WTC11 (cell line): ENCODE measurements at regions not wholly inside any gene's neighbourhood (a gene's known extent, or its start where the extent isn't known, plus 50 kb on each side); places are given as distances from the start of the nearest gene placed in this dataset.

Experiments used
- ATAC-seq: fragments of 200-7000 bp; cut with Tn5 transposase; 2 replicates; pipeline ENCODE4 v1.10.0; 2021; ENCODE audit warnings: mild to moderate bottlenecking, moderate library complexity
- CTCF ChIA-PET: fragments of 300-600 bp; sonication (Branson Sonifier 250); formaldehyde crosslinking; loops from one replicate; lab custom pipeline; 2021; ENCODE audit warnings: antibody characterized with exemption; lab: Charles Lee
- POLR2A ChIA-PET: fragments of 350-600 bp; sonication (Branson Sonifier 250); formaldehyde crosslinking; loops from one replicate; lab custom pipeline; 2021; ENCODE audit warnings: antibody characterized with exemption; lab: Charles Lee
- DNase-seq: peaks from one replicate; pipeline ENCODE4 v3.0.0; 2021; ENCODE audit warnings: low spot score
- H3K27ac Mint-ChIP-seq: 2 replicates; pipeline ENCODE4 v1.8.0; 2021; ENCODE audit warnings: mixed read lengths
- H3K27me3 Mint-ChIP-seq: 2 replicates; pipeline ENCODE4 v1.8.0; 2021; ENCODE audit warnings: low read depth, mild to moderate bottlenecking, moderate library complexity, mixed read lengths
- H3K36me3 Mint-ChIP-seq: 2 replicates; pipeline ENCODE4 v1.8.0; 2021; ENCODE audit warnings: mixed read lengths
- H3K4me1 Mint-ChIP-seq: 2 replicates; pipeline ENCODE4 v1.8.0; 2022; ENCODE audit warnings: mixed read lengths
- H3K4me3 Mint-ChIP-seq: 2 replicates; pipeline ENCODE4 v1.8.0; 2021; ENCODE audit warnings: mild to moderate bottlenecking, moderate library complexity, mixed read lengths
- H3K9me3 Mint-ChIP-seq: 2 replicates; pipeline ENCODE4 v1.8.0; 2021; ENCODE audit warnings: mixed read lengths
- CBFB ChIP-seq: sonication (generic); formaldehyde crosslinking; IDR thresholded peaks from 2 replicates; pipeline ENCODE4 v1.8.1; 2022; ENCODE audit warnings: mild to moderate bottlenecking, low read depth, missing genetic modification reagents
- CREB1 ChIP-seq: sonication (generic); formaldehyde crosslinking; IDR thresholded peaks from 2 replicates; pipeline ENCODE4 v1.8.0; 2023; ENCODE audit warnings: mild to moderate bottlenecking, missing genetic modification reagents
- ELF4 ChIP-seq: sonication (generic); formaldehyde crosslinking; IDR thresholded peaks from 2 replicates; pipeline ENCODE4 v1.8.1; 2022; ENCODE audit warnings: low read depth, mild to moderate bottlenecking, moderate library complexity, missing genetic modification reagents
- FOXJ3 ChIP-seq: sonication (generic); formaldehyde crosslinking; IDR thresholded peaks from 2 replicates; pipeline ENCODE4 v1.9.0; 2021; ENCODE audit warnings: missing genetic modification reagents, mild to moderate bottlenecking, borderline replicate concordance
- GABPB1 ChIP-seq: sonication (generic); formaldehyde crosslinking; IDR thresholded peaks from 2 replicates; pipeline ENCODE4 v1.8.1; 2023; ENCODE audit warnings: mild to moderate bottlenecking, missing genetic modification reagents
- IRF2 ChIP-seq: sonication (generic); formaldehyde crosslinking; IDR thresholded peaks from 2 replicates; pipeline ENCODE4 v1.8.0; 2022; ENCODE audit warnings: low read depth, missing genetic modification reagents, borderline replicate concordance
- MXD4 ChIP-seq: fragments of 250-450 bp; sonication (Bioruptor Pico); IDR thresholded peaks from 2 replicates; pipeline ENCODE4 v1.8.0; 2021; ENCODE audit warnings: mild to moderate bottlenecking, moderate library complexity, borderline replicate concordance
- NFATC4 ChIP-seq: fragments of 250-450 bp; sonication (Bioruptor Pico); IDR thresholded peaks from 2 replicates; pipeline ENCODE4 v1.9.0; 2021; ENCODE audit warnings: mild to moderate bottlenecking
- NFE2L1 ChIP-seq: sonication (generic); formaldehyde crosslinking; IDR thresholded peaks from 2 replicates; pipeline ENCODE4 v1.8.1; 2023; ENCODE audit warnings: missing genetic modification reagents
- NFYB ChIP-seq: sonication (generic); formaldehyde crosslinking; conservative IDR thresholded peaks from 2 replicates; pipeline ENCODE4 v1.8.0; 2022; ENCODE audit warnings: low read depth, missing genetic modification reagents
- RORB ChIP-seq: fragments of 250-450 bp; sonication (Bioruptor Pico); IDR thresholded peaks from 2 replicates; pipeline ENCODE4 v1.9.0; 2021; ENCODE audit warnings: mild to moderate bottlenecking
- ZBTB43 ChIP-seq: sonication (generic); formaldehyde crosslinking; IDR thresholded peaks from 2 replicates; pipeline ENCODE4 v1.8.1; 2023; ENCODE audit warnings: mild to moderate bottlenecking, missing genetic modification reagents
- ZNF263 ChIP-seq: sonication (generic); formaldehyde crosslinking; IDR thresholded peaks from 2 replicates; pipeline ENCODE4 v1.8.1; 2022; ENCODE audit warnings: low read depth, mild to moderate bottlenecking, moderate library complexity, missing genetic modification reagents
- ZNF396 ChIP-seq: fragments of 250-450 bp; sonication (Bioruptor Pico); IDR thresholded peaks from 2 replicates; pipeline ENCODE4 v1.8.0; 2021; ENCODE audit warnings: mild to moderate bottlenecking, moderate library complexity, borderline replicate concordance
- ZNF416 ChIP-seq: fragments of 250-450 bp; sonication (Bioruptor Pico); IDR thresholded peaks from 2 replicates; pipeline ENCODE4 v1.9.0; 2021; ENCODE audit warnings: mild to moderate bottlenecking, inconsistent platforms
- TF ChIP-seq, protein P1 (sequence below): sonication (generic); formaldehyde crosslinking; conservative IDR thresholded peaks from 2 replicates; pipeline ENCODE4 v1.8.1; 2022; ENCODE audit warnings: mild to moderate bottlenecking, missing genetic modification reagents
- TF ChIP-seq, protein P2 (sequence below): sonication (generic); formaldehyde crosslinking; IDR thresholded peaks from 2 replicates; pipeline ENCODE4 v1.8.1; 2022; ENCODE audit warnings: mild to moderate bottlenecking, missing genetic modification reagents, moderate library complexity, borderline replicate concordance
- TF ChIP-seq, protein P3 (sequence below): sonication (generic); formaldehyde crosslinking; IDR thresholded peaks from 2 replicates; pipeline ENCODE4 v1.8.1; 2022; ENCODE audit warnings: low read depth, missing genetic modification reagents, borderline replicate concordance

GRCh38 chr18:4653418-4653817 lies 198.3 kb upstream of the DLGAP1 start:
- Mint-ChIP-seq H3K4me3 (no peak overlapping the region), H3K9me3 (no peaks in the 10 kb centered on the region), H3K36me3 (0 out of 2 replicates have a peak, but pooled peaks cover under 1% of the 10 kb centered on the region), H3K27ac (no peak overlapping the region), H3K4me1 (no peaks in the 10 kb centered on the region; the same call in 1 of the 2 replicates), H3K27me3 (no peaks in the 10 kb centered on the region)
- ChIA-PET CTCF (no interaction called here), POLR2A (no interaction called here)
- TF ChIP-seq RORB (CRISPR knock-in tag) = no peak
- no peak for TF ChIP-seq ZBTB43 (CRISPR knock-in tag)
- no peak for TF ChIP-seq FOXJ3 (CRISPR knock-in tag)
- TF ChIP-seq GABPB1 (CRISPR knock-in tag) = no peak
- no peak for TF ChIP-seq MXD4 (CRISPR knock-in tag)
- TF ChIP-seq, protein P1, sequence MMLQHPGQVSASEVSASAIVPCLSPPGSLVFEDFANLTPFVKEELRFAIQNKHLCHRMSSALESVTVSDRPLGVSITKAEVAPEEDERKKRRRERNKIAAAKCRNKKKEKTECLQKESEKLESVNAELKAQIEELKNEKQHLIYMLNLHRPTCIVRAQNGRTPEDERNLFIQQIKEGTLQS (CRISPR knock-in tag) = no peak
- TF ChIP-seq ZNF396 (CRISPR knock-in tag) = no peak
- TF ChIP-seq IRF2 (CRISPR knock-in tag) = no peak
- no peak for TF ChIP-seq NFATC4
- TF ChIP-seq ZNF416 (CRISPR knock-in tag) = no peak
- no peak for TF ChIP-seq ZNF263
- TF ChIP-seq, protein P2, sequence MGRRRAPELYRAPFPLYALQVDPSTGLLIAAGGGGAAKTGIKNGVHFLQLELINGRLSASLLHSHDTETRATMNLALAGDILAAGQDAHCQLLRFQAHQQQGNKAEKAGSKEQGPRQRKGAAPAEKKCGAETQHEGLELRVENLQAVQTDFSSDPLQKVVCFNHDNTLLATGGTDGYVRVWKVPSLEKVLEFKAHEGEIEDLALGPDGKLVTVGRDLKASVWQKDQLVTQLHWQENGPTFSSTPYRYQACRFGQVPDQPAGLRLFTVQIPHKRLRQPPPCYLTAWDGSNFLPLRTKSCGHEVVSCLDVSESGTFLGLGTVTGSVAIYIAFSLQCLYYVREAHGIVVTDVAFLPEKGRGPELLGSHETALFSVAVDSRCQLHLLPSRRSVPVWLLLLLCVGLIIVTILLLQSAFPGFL (CRISPR knock-in tag) = no peak
- TF ChIP-seq NFE2L1 (CRISPR knock-in tag) = no peak
- ATAC-seq (no peak), DNase-seq (no peak)

DNA sequence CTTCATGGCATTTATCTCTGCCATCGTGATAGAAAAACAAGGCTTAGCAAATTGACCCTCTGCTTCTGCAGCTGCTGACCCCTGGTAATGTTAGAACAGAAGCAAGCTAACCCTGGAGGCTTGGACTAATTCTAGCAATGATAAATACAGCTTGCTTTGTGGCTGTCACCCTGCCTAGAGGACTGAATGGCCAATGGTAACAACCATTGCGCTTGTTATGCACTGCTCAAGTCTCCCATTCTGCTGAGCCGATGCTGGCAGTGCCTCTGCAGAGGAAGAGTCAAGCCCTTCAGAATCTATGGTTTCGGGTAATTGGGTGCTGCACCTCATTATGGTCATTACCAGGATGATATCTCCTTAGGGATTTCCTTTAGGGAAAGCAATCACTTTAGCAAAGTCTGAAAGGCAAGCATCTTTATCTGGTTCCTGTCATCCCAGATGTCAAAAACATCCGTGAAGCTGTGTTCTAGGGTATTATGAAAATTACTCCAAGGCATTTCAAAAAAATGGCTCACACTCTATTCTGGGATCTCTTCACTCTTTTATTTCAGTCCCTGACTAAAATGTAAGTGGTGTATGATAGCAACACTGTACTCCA lies 186.8 kb upstream of the DLGAP1 start:
- CTCF ChIA-PET = no interaction called here
- Mint-ChIP-seq H3K4me3 (no peak overlapping the region), H3K9me3 (no peaks in the 10 kb centered on the region), H3K4me1 (peaks cover 18% of the 10 kb centered on the region), H3K36me3 (no peaks in the 10 kb centered on the region), H3K27ac (no peak overlapping the region), H3K27me3 (no peaks in the 10 kb centered on the region)
- TF ChIP-seq ELF4 = no peak
- TF ChIP-seq, protein P3, sequence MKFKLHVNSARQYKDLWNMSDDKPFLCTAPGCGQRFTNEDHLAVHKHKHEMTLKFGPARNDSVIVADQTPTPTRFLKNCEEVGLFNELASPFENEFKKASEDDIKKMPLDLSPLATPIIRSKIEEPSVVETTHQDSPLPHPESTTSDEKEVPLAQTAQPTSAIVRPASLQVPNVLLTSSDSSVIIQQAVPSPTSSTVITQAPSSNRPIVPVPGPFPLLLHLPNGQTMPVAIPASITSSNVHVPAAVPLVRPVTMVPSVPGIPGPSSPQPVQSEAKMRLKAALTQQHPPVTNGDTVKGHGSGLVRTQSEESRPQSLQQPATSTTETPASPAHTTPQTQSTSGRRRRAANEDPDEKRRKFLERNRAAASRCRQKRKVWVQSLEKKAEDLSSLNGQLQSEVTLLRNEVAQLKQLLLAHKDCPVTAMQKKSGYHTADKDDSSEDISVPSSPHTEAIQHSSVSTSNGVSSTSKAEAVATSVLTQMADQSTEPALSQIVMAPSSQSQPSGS (CRISPR knock-in tag) = no peak
- TF ChIP-seq, protein P2 (CRISPR knock-in tag) = no peak
- TF ChIP-seq NFYB (CRISPR knock-in tag) = no peak
- no peak for TF ChIP-seq CREB1 (CRISPR knock-in tag)
- no peak for TF ChIP-seq CBFB (CRISPR knock-in tag)
- POLR2A ChIA-PET = no interaction called here
- ATAC-seq = no peak
- DNase-seq = no peak
